ENCODE measurements at regions not wholly inside any gene's neighbourhood (a gene's known extent, or its start where the extent isn't known, plus 50 kb on each side); places are given as distances from the start of the nearest gene placed in this dataset.
"Not testable (repeated sequence)": the region's sequence is repeated elsewhere in the genome, so short reads cannot be mapped to it uniquely, and the experiment has no call there.

GRCh38 chr5:89317838-89318237 is 434.9 kb upstream of the MEF2C start:
- not testable (repeated sequence) for TF ChIP-seq CTCF (IDR thresholded peaks at IDR 0.05; ENCODE audit: insufficient read depth, low read depth, low read length); EZH2 (IDR thresholded peaks at IDR 0.05; ENCODE audit: insufficient read depth, low read length)
